ENCODE measurements at regions not wholly inside any gene's neighbourhood (a gene's known extent, or its start where the extent isn't known, plus 50 kb on each side); places are given as distances from the start of the nearest gene placed in this dataset.
"Not testable (repeated sequence)": the region's sequence is repeated elsewhere in the genome, so short reads cannot be mapped to it uniquely, and the experiment has no call there.

DNA sequence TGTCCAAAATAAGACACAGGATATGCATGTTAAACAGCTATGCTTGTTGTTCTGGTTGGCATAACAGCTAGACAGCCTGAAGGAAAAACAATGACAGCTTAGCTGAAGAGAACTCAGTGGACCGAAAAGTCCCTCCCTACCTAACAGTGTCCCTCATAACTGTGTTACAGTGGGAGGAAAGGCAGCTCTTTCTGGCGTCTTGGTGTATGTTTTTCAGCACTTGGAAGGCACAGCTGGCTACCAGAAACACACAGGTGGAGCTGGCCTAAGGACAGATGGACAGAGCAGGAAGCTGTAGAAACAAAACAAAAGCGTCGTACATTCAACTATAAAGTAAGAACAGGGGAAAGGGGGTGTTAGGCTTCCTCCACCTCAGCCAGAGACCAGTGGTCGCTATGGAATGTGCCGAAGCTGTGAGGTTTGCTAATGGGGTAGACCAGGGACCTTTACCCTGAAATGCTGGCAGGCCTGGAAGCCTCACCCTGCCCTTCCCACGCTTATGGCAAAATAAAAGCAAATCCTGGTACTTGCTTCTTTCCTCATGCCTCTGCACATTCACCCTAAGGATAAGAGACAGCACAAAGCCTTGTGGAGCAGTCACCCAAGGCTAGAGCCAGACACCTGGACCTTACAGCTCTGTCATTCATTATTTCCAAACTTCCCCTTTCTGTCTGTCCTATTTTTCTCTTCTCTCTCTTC, 103.5 kb upstream of the TRIB2 start:
- DNase-seq: no peak

GRCh38 chr2:12615509-12615908, 101.2 kb upstream of the TRIB2 start:
- DNase-seq: no peak

GRCh38 chr2:12616456-12617156, 100.1 kb upstream of the TRIB2 start:
- no peak for DNase-seq

GRCh38 chr2:12617366-12617765, 99.4 kb upstream of the TRIB2 start:
- no peak for DNase-seq

DNA sequence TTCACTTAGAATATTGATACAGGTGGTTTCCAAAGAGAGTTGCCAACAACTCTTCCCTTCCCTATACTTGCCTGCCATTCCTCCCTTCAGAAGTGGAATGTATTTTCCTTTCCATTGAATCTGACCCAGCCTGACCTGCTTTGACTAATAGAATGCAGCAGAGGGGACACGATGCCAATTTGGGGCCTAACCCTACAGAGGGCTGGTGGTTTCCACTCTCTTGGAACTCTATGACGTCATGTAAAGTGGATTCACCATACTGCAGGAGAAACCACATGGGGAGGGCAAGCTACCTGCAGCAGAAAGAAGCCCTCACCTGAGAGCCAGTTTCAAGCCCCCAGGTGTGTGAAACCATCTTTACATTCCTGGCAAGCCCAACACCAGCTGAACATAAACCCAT, 98.9 kb upstream of the TRIB2 start:
- DNase-seq: no peak

GRCh38 chr2:12618576-12618975, 98.2 kb upstream of the TRIB2 start:
- no peak for DNase-seq

GRCh38 chr2:12619975-12620374, 96.8 kb upstream of the TRIB2 start:
- no peak for DNase-seq

- no peak for DNase-seq
Observed at GRCh38 chr2:12620759-12621158, 96.0 kb upstream of the TRIB2 start.

DNA sequence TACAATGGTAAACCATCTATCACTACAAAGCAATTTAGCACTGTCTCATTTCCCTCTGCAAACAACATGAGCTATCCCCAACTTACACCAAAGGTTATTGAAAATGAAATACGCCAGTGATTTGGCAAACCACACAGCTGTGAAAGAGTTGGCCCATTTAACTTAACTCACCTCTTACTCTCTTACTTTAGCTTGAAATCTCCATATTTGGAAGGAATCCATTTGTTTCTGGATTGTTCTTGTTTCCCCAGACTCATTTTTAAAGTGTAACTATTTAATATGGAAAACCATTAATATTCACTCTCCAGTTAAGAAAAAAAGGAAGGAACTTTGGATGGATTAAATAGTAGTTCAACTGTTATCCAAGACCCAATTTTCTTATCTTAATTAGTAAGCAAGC, 93.7 kb upstream of the TRIB2 start:
- no peak for DNase-seq

- DNase-seq: no peak
Observed at GRCh38 chr2:12624384-12624783, 92.4 kb upstream of the TRIB2 start.

- no peak for DNase-seq
Observed at GRCh38 chr2:12624905-12625598, 91.7 kb upstream of the TRIB2 start.

GRCh38 chr2:12628541-12628940, 88.2 kb upstream of the TRIB2 start:
- not testable (repeated sequence) for DNase-seq

DNA sequence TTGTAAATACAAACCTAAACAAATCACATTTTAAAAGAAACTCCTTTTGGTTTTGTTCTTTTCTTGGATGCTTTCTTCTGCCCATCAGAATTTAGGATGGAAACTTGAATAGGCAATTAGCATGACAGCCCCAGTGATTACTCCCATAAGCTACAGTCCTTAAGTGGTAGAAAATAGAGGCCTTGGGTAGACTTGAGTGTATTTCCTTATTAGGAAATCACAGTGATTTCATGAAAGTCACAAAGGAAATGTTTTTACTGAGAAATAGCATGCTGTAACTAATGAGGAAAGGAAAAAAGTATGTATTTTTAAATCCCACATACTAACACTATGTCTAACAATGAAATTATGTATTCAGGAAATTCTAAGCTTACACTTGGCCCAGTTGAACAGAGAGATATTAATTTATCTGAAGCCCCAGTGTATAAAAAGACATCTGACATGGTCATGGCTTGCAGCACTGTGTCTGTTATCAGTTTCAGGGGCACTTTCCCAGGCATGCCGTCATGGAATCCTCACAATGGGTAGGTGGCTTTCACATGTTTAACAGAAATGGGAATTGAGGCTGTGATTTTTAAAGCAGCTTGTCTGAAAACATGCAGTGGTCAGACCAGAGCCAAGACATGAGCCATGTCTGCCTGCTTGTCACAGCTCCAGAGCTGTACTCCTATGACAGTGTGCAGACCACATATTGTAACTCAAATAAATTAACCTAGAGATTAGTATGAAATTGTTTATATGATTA, 79.7 kb upstream of the TRIB2 start:
- DNase-seq: no peak

- DNase-seq: no peak
Observed at GRCh38 chr2:12637754-12638153, 79.0 kb upstream of the TRIB2 start.

GRCh38 chr2:12641441-12641840, 75.3 kb upstream of the TRIB2 start:
- DNase-seq: no peak

GRCh38 chr2:12642332-12642731, 74.4 kb upstream of the TRIB2 start:
- no peak for DNase-seq

- DNase-seq: no peak
Observed at GRCh38 chr2:12642859-12643258, 73.9 kb upstream of the TRIB2 start.

- no peak for DNase-seq
Observed at GRCh38 chr2:12649602-12650400, 66.9 kb upstream of the TRIB2 start.

DNA sequence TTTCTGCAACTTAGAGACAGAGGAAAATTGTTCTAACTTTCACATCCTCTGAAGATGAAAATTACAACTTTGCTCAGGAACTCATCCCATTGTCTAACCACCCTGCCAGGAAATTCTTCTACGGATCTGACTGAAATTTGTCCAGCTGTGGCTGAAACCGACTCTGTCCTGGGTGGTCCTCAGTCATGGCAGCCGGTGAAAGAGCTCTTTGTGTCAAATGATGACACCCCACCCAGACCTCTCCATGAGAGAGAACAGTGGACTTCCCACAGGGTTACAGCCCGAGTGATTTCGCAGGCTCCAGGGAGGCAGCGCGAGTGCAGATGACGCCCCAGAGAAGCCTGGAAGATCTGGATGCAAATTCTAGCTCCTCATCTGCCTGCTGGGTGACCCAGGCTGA, 65.1 kb upstream of the TRIB2 start:
- DNase-seq: no peak

- no peak for DNase-seq
Observed at GRCh38 chr2:12652723-12653122, 64.0 kb upstream of the TRIB2 start.

GRCh38 chr2:12657560-12657959, 59.2 kb upstream of the TRIB2 start:
- no peak for DNase-seq

- DNase-seq: no peak
Observed at GRCh38 chr2:12658310-12658945, 58.3 kb upstream of the TRIB2 start.
